HG03139 (cell line): ENCODE measurements at regions not wholly inside any gene's neighbourhood (a gene's known extent, or its start where the extent isn't known, plus 50 kb on each side); places are given as distances from the start of the nearest gene placed in this dataset.
"Not testable (repeated sequence)": the region's sequence is repeated elsewhere in the genome, so short reads cannot be mapped to it uniquely, and the experiment has no call there.

Experiments
- ATAC-seq: cut with Tn5 transposase; IDR thresholded peaks from one replicate; pipeline ENCODE4 v1.9.1; 2021; ENCODE audit not compliant: unreplicated experiment

DNA sequence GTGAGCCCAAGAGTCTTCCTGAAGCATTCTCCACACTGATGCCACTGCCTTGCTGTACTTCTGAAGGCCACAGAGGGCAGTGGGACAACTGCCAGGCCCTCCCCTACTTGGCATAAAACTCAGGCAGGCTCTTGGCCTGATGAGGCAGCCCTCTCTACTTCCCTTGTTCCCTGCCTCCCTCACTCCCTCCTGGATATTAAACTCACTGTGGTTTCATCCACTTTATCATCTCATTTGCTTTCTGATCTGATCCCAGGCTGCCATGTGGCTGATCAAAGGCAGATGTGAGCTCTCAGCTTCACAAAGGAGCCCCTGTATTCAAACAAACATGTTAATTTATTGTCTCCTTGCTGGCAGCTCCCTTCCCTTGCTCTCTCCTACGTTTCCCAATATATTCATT lies 533.5 kb downstream of the IGSF11 start:
- no peak for ATAC-seq

GRCh38 chr3:118504906-118505305 lies 529.7 kb downstream of the IGSF11 start:
- no peak for ATAC-seq

DNA sequence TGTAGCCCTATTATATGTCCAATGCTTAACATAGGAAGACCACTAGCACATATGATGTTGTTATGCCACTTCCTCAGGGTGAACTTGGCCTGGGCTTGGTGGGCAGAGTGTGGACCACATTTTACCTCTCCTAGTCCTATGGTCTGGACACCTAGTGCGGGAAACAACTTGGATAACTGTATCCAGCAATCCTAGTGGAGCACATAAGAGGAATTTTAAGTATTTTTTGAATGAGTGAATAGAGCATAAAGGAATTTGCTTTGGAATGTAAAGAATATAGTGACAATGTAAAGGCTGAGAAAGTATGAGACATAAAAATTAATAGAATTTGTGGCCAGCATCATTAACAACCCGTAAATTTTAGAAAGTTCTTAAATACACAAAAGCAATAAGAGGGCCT lies 528.9 kb downstream of the IGSF11 start:
- no peak for ATAC-seq

DNA sequence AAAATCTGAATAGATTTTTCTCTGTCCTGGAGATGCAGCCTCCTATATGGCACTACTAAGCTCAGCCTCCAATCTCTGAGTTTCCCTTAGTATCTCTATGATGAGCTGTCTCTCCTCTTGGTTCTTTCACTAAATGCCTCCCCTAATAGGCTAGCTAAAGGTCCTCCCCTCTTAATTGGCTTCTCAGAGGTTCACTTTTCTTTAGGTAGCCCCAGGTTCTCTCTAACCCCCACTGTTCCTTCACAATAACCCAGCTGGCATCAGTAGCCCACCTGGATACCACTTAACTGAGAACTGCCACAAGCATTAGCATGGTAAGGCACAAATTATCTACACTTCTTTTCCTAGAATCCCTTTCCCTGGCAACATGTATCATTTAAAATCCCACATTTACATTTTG lies 523.2 kb downstream of the IGSF11 start:
- no peak for ATAC-seq

GRCh38 chr3:118512301-118512700 lies 522.3 kb downstream of the IGSF11 start:
- ATAC-seq: no peak

GRCh38 chr3:118525077-118525476 lies 509.6 kb downstream of the IGSF11 start:
- no peak for ATAC-seq

- no peak for ATAC-seq
Measured at GRCh38 chr3:118526758-118527513, 507.7 kb downstream of the IGSF11 start.

DNA sequence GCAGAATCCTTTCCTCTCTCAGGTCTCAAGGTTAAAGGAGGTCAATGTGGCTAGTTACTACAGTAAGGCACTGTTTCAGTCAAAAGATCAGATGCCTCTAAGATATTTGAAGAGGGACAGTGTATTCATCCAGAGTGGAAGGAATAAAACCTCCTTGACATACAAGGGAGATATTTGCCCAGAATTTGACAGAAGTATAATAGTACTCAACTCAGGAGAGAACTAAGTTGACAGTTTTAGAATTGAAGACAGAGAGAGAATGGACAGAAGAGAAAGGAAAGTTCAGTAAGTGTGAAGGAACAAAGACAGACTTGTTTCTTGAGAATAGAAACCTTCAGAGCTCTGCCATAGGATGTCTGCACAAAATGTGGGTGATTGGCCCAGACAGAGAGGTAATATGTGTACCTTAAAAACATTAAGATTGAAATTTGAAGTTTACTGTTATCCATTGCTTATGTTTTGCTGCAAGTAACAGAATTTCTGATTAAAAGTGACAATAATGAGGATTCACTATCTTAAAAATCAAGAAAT lies 507.1 kb downstream of the IGSF11 start:
- no peak for ATAC-seq

DNA sequence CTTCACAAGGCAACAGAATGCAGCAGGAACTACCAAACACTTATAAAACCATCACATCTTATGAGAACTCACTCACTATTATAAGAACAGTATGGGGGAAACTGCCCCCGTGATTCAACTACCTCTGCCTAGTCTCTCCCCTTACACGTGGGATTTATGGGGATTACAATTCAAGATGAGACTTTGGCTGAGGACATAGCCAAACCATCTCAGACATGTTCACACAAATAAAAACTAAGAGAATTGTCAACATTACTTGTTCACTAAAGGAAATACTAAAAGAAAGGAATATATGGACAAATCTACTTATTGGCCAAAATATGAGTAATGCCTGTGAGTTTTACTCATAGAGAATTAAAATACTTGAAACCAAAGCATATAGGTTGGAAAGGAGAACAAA lies 505.1 kb downstream of the IGSF11 start:
- ATAC-seq: no peak

GRCh38 chr3:118530350-118530922 lies 504.2 kb downstream of the IGSF11 start:
- ATAC-seq: no peak

- not testable (repeated sequence) for ATAC-seq
Measured at GRCh38 chr3:118530927-118531356, 503.7 kb downstream of the IGSF11 start.

GRCh38 chr3:118531816-118532215 lies 502.8 kb downstream of the IGSF11 start:
- no peak for ATAC-seq

- ATAC-seq: no peak
Measured at GRCh38 chr3:118533676-118534075, 501.0 kb downstream of the IGSF11 start.

GRCh38 chr3:118534519-118534918 lies 500.1 kb downstream of the IGSF11 start:
- no peak for ATAC-seq

DNA sequence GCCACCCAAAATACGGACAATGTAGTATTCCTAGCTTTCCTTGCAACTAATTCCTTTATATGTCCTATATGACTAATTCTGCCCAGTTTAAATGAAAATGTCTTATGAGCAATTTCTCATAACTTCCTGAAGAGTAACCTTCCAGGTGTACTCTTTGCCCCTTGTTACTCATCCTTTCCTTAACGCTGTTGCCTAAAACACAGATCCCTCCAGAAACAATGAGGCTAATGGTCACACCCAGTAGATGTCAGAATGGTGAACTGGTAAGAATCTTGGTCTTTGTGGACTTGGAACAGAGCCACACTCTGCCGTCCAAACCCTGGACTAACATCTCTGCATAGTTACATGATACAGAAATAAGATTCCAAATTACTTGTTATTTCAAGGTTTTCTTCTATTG lies 497.9 kb downstream of the IGSF11 start:
- no peak for ATAC-seq

DNA sequence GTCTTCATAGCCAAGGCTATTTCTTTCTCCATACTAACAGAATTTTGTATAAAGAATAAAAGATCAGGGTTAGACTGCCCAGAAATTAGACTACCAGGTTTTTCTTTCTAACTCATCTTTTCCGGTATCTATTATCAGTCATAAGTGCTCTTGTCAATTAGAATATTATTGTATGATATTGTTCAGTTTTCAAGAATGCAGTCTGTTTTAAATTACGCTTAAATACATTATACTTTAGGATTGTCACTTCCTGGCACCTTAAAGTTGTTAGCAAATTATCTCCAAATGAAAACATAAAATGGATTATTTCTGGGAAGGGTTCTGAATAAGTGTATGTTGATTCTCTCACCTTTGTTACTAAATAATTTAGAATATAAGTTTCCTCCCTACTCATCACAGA lies 497.2 kb downstream of the IGSF11 start:
- ATAC-seq: no peak

DNA sequence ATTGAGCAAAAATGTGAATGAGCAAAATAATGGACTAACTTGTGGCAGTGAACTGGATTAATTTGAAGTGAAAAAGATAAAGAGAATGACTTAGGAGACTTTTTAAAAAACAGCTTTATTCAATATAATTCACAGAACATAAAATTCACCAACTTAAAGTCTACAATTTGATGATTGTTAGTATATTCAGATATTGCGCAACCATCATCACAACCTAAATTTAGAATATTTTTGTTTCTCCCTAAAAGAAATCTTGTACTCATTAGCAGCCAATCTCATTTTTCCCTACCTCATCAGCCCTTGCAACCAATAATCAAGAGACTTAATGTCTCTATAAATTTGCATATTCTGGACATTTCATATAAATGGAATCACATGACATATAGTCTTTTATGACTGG lies 496.5 kb downstream of the IGSF11 start:
- no peak for ATAC-seq

DNA sequence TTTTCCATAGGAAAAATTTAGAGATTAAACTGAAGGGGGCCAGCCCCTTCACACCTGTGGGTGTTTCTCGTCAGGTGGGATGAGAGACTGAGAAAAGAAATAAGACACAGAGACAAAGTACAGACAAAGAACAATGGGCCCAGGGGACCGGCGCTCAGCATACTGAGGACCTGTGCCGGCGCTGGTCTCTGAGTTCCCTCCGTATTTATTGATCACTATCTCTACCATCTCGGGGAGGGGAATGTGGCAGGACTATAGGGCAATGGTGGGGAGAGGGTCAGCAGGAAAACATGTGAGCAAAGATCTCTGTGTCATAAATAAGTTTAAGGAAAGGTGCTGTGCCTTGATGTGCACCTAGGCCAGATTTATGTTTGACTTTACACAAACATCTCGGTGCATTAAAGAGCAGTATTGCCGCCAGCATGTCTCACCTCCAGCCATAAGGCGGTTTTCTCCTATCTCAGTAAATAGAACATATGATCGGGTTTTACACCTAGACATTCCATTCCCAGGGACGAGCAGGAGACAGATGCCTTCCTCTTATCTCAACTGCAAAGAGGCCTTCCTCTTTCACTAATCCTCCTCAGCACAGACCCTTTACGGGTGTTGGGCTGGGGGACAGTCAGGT lies 494.7 kb downstream of the IGSF11 start:
- not testable (repeated sequence) for ATAC-seq

DNA sequence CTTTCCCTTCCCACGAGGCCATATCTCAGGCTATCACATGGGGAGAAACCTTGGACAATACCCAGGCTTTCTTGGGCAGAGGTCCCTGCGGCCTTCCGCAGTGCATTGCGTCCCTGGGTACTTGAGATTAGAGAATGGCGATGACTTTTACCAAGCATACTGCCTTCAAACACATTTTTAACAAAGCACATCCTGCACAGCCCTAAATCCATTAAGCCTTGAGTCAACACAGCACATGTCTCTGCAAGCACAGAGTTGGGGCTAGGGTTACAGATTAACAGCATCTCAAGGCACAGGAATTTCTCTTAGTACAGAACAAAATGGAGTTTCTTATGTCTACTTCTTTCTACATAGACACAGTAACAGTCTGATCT lies 494.2 kb downstream of the IGSF11 start:
- not testable (repeated sequence) for ATAC-seq

- no peak for ATAC-seq
Measured at GRCh38 chr3:118540826-118541225, 493.8 kb downstream of the IGSF11 start.

- ATAC-seq: no peak
Measured at GRCh38 chr3:118541796-118542195, 492.9 kb downstream of the IGSF11 start.

DNA sequence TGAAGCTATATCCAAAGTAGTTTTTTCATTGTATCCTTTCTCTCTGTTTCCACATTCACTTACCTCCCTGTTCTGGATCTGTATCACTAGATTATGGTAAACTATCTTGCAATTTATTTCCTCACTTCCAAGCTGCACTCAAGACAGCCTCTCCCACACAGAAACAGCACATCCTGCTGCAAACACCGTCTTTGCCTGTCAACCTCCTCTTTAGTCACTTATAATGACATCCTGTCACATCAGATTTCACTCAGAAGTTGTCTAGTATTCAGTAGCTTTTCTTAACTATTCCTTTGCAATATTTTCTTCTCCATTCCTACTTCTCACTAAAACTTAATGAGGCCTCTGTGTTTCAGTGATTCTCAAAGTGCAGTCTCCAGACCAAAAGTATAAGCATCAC lies 490.8 kb downstream of the IGSF11 start:
- no peak for ATAC-seq
